ENCODE measurements at regions not wholly inside any gene's neighbourhood (a gene's known extent, or its start where the extent isn't known, plus 50 kb on each side); places are given as distances from the start of the nearest gene placed in this dataset.
A peak's percentile ranks its signal among the peaks of the same experiment; 100 is the strongest.
"Not testable (repeated sequence)": the region's sequence is repeated elsewhere in the genome, so short reads cannot be mapped to it uniquely, and the experiment has no call there.

DNA sequence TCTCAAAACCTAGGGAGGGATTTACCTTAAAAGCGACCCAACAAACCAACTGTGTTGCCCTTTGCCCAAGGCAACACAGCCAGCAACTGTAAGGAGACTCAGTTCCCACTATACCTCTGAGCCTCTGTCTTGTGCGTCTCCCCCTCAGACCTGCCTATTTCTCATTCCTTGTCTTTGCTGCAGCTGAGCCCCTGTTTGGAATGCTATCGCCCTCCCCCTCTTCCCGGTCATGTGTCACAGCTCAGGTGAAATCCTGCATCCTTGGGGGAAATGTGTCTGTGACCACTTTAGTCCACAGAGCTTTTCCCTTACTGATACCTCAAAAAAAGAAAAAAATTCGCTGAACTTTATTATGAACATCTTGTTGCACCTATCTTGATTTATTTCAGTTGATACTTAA is 52.0 kb upstream of the LRIG1 start:
- DNase-seq: no peak

- DNase-seq: no peak
These were observed 52.8 kb upstream of the LRIG1 start for GRCh38 chr3:66553441-66554113.

DNA sequence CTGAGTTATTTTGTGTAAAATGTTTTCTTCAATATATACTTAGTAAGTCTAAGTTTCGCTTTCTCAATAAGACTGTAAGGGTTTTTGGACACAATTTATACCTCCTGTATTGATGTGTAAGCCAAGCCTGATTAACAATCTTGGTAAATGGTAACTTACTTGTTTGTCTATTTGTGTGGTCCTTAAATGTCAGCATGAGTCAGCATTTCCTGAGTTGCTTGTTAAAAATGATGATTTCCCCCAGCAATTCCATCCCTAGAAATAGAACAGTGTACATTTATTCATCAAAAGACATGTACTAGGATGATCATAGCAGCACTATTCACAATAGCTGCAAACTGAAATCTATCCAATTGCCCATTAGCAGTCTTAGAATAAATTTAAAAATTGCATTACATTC is 53.4 kb upstream of the LRIG1 start:
- no peak for DNase-seq

DNA sequence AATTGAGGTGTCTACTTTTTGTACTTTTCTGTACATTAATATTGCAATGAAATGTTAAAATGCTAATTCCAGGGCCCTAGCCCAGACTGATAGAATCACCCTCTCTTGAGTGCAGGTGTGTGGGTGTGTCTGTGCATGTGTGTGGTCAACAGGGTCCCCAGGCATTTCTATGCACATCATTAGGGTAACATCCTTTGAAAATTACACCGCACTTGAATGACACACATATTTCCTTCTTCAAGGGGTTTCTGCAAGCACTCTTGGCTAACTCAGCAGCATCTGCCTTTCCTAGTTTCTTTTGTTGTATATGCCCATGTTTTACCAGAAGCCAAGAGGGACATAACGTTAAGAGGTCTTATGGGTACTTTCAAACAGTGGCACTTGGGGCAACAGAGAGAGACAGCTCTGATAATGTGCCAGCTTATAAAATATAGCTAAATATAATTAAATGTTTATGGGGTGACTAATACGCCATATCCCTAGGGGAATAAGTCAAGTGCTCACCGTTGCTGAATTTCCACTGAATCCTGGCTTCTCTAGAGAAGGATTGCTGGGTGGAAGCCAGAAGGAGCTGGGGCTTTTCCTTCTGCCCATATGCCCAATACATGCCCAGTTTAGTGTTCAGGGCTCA is 54.5 kb upstream of the LRIG1 start:
- DNase-seq: no peak

- no peak for DNase-seq
These were observed 56.3 kb upstream of the LRIG1 start for GRCh38 chr3:66557170-66557569.

DNA sequence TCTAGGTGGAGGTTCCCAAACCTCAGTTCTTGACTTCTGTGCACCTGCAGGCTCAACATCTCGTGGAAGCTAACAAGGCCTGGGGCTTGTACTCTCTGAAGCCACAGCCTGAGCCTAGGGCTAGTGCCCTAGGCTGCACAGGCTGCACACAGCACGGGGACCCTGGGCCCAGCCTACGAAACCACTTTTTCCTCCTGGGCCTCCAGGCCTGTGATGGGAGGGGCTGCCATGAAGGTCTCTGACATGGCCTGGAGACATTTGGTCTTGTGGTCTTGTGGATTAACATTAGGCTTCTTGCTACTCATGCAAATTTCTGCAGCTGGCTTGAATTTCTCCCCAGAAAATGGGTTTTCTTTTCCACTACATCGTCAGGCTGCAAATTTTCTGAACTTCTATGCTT is 59.1 kb upstream of the LRIG1 start:
- DNase-seq: not testable (repeated sequence)

DNA sequence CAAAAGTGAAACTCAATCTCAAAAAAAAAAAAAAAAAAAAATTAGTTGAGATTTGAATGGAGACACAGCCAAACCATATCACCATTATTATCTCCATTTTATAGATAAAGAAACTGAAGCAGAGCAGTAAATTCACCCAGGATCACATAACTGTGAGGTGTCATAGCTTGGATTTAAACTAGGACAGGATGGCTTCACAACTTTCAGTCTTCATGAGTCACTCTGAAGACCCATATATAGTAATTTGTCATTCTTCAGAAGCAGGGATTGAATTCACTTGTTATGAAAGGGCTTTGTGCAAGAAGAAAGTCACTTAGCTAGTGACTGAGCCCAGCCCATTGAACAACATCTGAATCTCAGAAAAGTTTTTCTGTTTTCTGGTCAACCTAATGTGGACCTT is 60.5 kb upstream of the LRIG1 start:
- DNase-seq: no peak

DNA sequence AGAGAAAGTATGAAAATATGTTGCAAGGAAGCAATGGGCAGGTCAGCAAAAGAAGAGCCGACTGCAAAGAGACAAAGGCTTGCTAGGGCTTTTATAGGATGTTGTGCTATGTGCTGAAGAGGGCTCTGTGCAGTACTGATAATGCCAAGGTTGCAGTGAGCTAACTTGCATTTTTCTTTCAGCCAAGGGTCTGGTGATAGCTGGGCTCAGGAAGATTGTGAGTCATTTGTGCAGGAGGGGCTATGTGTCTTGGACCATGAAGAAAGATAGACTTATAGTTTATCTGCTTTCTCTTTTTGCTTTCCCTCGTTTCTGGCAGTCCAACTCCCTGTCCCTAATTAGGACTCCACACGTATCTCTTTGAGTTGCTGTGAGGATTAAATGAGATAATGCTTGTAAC is 64.5 kb upstream of the LRIG1 start:
- no peak for DNase-seq

DNA sequence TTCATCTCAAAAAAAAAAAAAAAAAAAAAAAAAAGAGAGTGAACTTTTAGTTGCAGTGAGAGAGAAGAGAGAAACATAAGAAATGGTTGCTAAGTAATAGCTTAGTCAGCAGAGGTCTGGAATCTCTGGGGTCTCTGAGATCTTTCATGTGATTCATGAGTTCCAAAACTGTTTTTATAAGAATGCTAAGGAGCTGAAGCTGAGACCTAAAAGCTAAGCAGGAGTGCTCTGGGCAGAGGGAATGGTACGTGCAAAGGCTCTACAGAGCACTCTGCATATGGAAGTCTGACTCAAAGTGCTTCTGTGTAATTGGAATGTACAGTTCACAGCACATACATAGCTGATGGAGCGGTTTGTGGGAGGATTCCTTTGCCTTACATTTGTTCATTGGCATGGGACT is 66.3 kb upstream of the LRIG1 start:
- DNase-seq: no peak

GRCh38 chr3:66572090-66572675 is 71.4 kb upstream of the LRIG1 start:
- DNase-seq: no peak

- DNase-seq: peak; percentile 0
These were observed 72.3 kb upstream of the LRIG1 start for GRCh38 chr3:66572938-66573710.

DNA sequence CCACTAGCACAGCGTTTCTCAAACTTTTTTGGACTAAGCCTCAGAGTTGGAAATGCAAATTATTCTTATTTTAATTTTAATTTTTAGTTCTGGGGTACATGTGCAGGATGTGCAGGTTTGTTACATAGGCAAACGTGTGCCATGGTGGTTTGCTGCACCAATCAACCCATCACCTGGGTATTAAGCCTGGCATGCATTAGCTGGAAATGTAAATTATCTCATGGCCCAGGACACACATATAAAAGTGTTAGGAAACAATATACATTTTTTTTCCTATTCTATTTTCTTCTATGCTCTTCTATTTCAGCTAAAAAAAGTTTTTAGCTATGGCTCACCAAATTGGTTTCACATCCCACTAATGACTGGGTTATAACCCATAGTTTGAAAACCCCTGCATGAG is 73.3 kb upstream of the LRIG1 start:
- no peak for DNase-seq

DNA sequence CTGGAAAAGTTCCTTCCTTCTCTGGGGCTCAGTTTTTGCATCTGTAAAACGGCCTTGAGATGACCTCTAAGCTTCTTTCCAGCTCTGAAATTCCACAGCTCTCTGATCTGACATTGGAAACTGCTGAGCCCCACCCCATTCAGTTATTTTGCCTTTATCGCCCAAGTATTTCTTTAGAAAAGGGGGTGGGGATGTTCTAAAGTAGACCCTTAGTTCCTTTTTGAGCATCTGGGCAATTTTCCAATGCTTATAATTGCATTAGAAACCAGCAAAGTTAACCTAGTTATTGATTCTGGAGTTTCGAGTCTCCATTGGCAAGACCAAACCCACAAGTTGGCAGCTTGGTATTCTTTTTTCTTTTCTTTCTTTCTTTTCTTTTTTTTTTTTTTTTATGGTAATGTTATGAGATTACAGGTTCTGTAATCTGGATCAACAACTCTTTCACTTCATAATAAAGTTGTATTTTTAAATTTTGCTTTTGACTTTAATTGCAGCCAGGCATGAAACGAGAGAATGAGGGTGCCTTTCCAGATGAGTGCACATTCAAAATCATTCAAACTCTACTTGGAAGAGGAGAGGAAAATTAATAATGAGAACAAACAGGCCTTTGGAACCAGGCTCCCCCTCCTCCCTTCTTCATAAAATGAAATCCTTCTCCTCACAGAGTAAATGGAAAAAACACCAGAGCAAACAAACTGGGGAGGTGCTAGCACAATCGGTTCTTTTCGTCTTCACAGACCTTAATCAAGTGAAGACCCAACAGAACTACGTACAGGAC is 76.8 kb upstream of the LRIG1 start:
- DNase-seq: no peak

DNA sequence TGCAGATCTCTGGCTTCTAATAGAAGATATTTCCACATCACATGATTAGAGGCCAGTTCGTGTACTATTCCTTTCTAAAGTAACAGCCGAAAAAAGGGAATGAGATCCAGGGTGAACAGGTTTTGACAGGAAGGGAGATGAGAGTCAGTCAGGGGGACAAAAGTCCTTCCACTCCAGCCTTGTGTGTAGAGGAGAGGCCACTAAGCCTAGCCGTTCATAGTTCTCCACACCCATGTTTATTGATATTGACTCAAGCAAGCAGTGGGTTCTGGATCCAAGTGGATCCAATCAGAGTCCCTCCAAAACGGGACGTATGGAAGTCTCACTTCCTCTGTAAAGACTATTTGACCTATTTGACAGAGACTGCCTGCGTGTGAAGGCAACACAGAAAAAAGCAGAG is 80.4 kb upstream of the LRIG1 start:
- DNase-seq: no peak

DNA sequence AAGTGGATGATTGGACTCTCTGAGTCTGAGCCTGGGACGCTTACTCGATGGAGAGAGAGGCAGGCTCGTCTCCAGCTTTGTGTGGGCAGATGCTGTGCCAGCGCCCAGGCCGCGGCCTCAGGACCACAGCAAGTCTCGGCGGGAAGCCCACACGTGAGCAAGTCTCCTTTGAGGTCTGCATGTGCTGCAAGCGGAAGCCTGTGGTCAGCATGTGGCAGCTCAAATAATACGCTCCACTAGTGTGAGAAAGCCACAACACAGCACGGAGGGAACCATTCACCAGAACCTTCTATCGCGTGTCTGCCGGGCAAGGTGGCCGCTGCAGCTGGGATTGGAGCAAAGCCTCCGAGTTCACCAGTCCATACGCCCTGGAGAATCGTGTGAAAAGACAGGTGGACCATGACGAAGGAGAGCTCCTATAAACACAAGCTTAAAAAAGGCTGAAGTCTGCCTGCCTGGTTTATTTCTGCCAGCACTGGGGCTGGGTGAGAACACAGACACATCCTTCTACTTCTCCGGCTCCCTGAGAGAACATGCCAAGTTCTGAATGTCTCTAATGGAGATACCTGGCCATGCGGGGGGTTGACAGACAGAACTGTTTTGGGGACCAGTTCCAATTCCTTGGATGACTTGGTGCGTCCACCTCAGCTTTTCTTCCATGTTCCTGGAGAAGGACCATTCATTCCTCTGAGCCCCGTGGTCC is 82.0 kb upstream of the LRIG1 start:
- no peak for DNase-seq

- no peak for DNase-seq
These were observed 82.7 kb upstream of the LRIG1 start for GRCh38 chr3:66583424-66584040.

DNA sequence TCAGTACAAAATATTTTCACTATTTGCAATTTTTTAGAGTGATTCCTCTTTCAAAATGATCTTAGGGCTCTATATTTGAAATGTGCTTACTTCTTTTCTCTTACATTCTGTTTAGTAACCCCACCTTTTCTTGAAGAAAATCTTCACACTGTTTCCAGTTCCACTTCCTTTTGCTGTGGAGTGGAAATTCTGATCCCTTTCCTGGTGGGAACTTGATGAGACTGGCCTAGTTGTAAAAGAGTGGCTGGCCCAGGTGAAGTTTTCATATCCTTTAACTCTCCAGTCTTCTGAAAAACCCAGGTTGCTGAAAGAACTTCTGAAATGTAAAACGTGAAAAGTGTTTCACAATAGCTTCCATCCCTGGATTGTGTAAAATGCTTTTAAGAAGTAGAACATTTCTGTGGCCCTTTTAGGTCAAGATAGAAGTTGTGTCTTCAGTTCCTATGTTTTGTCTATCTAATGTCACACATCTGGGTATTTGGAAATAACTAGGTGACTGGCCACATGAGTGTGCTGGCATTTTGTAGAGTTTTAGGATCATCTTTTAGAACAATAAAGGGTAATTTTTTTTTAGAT is 84.8 kb upstream of the LRIG1 start:
- DNase-seq: no peak

- no peak for DNase-seq
These were observed 86.0 kb upstream of the LRIG1 start for GRCh38 chr3:66586853-66587252.

DNA sequence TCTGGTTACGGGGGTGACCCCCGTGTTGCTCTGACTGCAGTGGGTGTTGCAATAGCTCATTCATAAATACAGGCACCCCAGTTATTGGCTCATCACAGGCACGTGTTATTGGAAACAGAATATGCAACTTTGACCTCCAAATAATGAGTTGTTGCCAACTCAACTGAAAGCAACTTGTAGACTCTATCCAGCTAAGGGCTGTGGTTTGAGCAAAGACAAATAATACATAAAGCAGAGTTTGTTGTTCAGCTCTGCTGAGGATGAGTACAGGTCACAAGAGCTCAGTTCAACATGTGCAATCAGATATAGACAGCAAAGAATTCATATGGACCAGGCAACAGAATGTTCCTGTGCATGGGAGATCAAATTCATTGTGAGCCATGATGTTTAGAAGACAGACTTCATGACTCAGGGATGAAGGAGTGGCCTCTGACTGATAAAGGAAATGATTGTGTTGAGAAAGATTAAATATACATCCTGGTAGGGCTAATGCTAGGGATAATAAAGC is 87.6 kb upstream of the LRIG1 start:
- no peak for DNase-seq

GRCh38 chr3:66592016-66592761 is 91.4 kb upstream of the LRIG1 start:
- no peak for DNase-seq
